A673 (cell line): ENCODE measurements at regions not wholly inside any gene's neighbourhood (a gene's known extent, or its start where the extent isn't known, plus 50 kb on each side); places are given as distances from the start of the nearest gene placed in this dataset.

Experiments used
- CTCF ChIP-seq: fragments of 300-800, 200-600 bp; sonication (generic); conservative IDR thresholded peaks from 2 replicates; pipeline ENCODE4 v1.5.1; 2017; ENCODE audit warnings: low read depth, mild to moderate bottlenecking, antibody characterized with exemption, low read length, moderate library complexity, mixed read lengths
- EZH2 ChIP-seq: fragments of 200-600 bp; sonication (generic); IDR thresholded peaks from 2 replicates; pipeline ENCODE4 v1.6.1; 2017; ENCODE audit warnings: borderline replicate concordance, low read depth, mild to moderate bottlenecking, mixed read lengths, antibody characterized with exemption, low read length; ENCODE audit not compliant: poor library complexity, severe bottlenecking

GRCh38 chr9:86856259-86856658, 91.0 kb downstream of the GAS1 start:
- TF ChIP-seq CTCF (0 out of 2 replicates have a peak, but pooled peaks have one; percentile 12), EZH2 (no peak)
